Stimulated activated CD8-positive, alpha-beta memory T cell treated with anti-CD3 and anti-CD28 coated beads, Interleukin-7, amount 100 ng/mL, for 4 hours (primary cell): ENCODE measurements at regions not wholly inside any gene's neighbourhood (a gene's known extent, or its start where the extent isn't known, plus 50 kb on each side); places are given as distances from the start of the nearest gene placed in this dataset.

Experiments used
- DNase-seq, 2 donors: peaks; one replicate each; pipeline ENCODE4 v3.0.0-alpha.2; 2020; ENCODE audit warnings: low read depth in 2 of 2

- no peak for DNase-seq
Measured at GRCh38 chr12:13680916-13681315, 300.5 kb downstream of the GRIN2B start.

DNA sequence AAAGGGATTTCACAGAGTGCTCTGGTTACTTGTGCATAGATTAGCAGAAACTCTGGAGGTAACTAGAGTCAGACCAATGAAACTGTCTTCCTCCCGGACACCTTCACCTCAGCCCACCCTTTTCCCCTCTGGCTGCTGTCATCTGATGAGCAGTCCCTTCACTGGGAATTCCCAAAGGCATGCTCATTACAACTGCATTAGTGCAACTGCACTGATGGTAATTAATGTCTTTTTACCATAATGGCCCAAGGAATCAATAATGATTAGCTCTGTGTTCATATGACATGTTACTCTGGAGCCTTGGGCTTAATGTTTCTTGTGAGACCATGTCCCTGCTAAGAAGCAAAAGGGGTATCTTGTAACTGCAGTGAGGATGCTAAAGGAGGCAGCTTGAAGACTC is 304.5 kb downstream of the GRIN2B start:
- no peak for DNase-seq

- no peak for DNase-seq
Measured at GRCh38 chr12:13670285-13670866, 311.0 kb downstream of the GRIN2B start.

GRCh38 chr12:13668880-13669279 is 312.5 kb downstream of the GRIN2B start:
- no peak for DNase-seq

GRCh38 chr12:13666806-13667205 is 314.6 kb downstream of the GRIN2B start:
- no peak for DNase-seq

- DNase-seq: no peak
Measured at GRCh38 chr12:13661005-13661887, 320.2 kb downstream of the GRIN2B start.

GRCh38 chr12:13654456-13654855 is 326.9 kb downstream of the GRIN2B start:
- no peak for DNase-seq

DNA sequence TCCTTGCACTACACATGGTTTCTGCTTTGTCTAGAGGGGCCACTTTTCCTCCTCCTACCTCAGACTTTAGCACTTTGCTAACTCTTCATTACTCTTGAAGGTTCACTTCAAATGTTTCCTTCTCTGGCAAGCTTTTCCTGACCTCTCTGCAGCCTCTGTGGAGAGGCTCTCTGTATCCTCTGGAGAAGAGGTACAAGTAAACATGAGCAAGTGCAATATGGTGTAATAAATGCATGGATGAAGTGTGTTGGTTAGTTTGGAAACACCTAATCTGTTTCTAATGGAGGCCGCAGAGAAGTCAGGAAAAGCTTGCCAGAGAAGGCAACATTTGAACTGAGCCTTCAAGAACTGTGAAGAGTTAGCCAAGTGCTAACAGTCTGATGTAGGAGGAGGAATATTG is 329.3 kb downstream of the GRIN2B start:
- no peak for DNase-seq

GRCh38 chr12:13635709-13636108 is 345.7 kb downstream of the GRIN2B start:
- no peak for DNase-seq

DNA sequence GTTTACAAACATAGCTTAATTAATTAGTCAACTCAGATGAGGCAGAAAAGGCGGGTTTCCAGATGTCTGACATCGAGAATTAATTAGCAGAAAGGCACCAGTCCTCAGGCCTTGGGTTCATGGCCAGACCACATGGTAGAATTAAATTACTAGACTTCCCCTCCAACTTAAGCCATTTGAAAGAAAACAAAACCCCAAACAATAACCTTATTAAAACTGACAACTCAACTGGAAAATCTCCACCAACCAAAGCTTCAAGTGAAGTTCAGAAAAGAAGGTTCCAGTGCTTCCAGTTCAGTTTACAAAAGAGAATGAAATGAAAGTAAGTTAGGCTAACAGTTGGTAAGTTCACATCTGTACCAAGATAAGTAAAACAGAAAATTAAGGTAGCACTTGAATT is 349.5 kb downstream of the GRIN2B start:
- DNase-seq: no peak

DNA sequence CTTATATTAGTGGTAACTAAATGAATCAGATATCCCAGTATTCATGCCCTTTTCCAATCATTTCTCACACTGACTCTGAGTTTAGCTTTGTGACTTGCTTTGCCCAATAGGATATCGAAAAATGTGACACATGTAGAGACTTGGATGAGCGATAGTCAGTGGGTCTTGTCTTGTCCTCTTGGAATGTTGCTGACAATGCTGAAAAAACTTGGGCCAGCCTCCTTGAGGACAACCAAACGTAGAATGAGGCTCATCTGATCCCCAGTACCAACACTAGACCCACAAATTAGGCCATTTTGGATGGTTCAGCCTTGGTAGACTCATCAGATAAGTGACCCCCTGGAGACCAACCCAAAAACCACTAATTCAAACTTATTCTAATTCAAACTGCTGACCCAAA is 351.0 kb downstream of the GRIN2B start:
- DNase-seq: no peak

DNA sequence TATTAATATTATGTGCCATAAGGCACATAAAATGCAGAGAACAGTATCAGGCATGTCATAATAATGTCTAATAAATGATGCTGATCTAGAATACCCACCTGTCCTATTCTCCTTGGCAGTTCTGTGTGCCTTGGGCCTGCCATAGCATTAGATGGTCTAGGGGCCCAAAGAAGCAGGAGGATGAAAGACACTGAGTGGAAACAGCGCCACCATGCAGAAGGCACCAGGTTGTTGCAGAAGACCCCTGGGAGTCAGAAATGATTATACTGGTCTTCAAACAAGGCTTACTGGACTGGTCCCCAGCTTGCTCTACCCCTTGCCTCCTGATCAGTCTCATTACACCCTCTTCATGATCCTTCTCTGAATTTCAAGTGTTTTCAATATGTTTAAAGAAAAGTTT is 353.3 kb downstream of the GRIN2B start:
- no peak for DNase-seq

- no peak for DNase-seq
Measured at GRCh38 chr12:13627536-13627935, 353.9 kb downstream of the GRIN2B start.

DNA sequence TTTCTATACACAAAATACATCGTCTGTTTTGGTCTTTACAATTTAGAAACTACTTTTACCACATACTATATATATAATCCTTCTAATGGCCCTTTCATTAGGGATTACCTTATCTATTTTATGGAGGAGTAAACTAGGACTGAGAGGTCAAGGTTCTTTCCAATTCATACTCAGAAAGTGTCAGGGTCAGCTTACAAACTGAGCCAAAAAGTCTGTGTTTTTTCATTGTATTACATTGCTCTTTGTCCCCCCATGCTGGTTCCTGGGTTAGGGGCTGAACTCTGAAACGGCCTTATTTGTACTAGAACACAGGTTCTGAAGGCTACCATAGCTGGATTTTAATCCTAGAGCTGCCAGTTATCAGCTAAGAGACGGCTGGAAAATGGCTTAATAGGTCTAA is 368.1 kb downstream of the GRIN2B start:
- DNase-seq: no peak

GRCh38 chr12:13609894-13610679 is 371.3 kb downstream of the GRIN2B start:
- no peak for DNase-seq

GRCh38 chr12:13606290-13606689 is 375.1 kb downstream of the GRIN2B start:
- no peak for DNase-seq

- DNase-seq: no peak
Measured at GRCh38 chr12:13603953-13604352, 377.4 kb downstream of the GRIN2B start.

DNA sequence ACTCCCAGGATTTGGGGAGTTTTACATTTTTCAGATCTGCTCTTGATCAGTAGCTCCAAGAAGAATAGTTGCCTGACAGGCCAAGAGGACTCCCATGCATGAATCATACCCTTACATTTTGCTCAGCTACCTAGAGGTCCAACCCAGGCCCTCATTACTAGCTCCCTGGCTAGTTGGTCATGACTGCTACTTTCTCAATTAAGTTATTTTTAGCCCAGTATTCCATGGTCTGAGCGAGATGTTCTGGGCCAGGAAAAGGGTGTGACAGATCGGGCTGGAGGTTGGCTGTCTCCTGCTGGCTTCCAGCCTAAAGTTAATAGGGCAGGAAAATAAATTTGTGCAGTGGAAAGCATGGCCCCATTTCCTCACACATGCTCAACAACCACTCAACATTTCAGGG is 379.2 kb downstream of the GRIN2B start:
- no peak for DNase-seq

GRCh38 chr12:13599176-13599575 is 382.2 kb downstream of the GRIN2B start:
- no peak for DNase-seq

GRCh38 chr12:13597837-13598236 is 383.6 kb downstream of the GRIN2B start:
- no peak for DNase-seq

GRCh38 chr12:13597166-13597565 is 384.2 kb downstream of the GRIN2B start:
- no peak for DNase-seq

- no peak for DNase-seq
Measured at GRCh38 chr12:13596714-13597113, 384.7 kb downstream of the GRIN2B start.
